ENCODE measurements at regions not wholly inside any gene's neighbourhood (a gene's known extent, or its start where the extent isn't known, plus 50 kb on each side); places are given as distances from the start of the nearest gene placed in this dataset.

DNA sequence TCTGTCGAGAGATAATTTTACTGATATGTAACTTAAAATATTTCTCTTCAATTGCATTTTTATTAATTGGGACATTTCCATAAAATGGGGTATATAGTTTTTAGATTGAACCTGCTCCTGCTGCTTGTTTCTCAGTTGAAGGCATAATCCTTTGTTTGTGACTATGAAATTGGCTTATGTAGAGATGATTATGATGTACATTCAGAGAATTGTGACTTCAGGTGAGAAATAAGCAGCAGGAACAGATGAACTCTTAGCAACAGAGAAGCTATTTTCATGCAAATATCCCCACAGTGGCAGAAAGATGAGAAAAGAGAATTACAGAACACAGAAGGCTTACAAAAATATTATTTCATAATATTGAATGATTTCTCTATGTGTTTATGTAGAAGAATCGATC is 1499.5 kb upstream of the ADGRL3 start:
- no peak for TF ChIP-seq FOXP2 (optimal IDR thresholded peaks at IDR 0.05; ENCODE audit: borderline replicate concordance, extremely low read depth, extremely low read length, insufficient read depth)
- TF ChIP-seq, protein P1, sequence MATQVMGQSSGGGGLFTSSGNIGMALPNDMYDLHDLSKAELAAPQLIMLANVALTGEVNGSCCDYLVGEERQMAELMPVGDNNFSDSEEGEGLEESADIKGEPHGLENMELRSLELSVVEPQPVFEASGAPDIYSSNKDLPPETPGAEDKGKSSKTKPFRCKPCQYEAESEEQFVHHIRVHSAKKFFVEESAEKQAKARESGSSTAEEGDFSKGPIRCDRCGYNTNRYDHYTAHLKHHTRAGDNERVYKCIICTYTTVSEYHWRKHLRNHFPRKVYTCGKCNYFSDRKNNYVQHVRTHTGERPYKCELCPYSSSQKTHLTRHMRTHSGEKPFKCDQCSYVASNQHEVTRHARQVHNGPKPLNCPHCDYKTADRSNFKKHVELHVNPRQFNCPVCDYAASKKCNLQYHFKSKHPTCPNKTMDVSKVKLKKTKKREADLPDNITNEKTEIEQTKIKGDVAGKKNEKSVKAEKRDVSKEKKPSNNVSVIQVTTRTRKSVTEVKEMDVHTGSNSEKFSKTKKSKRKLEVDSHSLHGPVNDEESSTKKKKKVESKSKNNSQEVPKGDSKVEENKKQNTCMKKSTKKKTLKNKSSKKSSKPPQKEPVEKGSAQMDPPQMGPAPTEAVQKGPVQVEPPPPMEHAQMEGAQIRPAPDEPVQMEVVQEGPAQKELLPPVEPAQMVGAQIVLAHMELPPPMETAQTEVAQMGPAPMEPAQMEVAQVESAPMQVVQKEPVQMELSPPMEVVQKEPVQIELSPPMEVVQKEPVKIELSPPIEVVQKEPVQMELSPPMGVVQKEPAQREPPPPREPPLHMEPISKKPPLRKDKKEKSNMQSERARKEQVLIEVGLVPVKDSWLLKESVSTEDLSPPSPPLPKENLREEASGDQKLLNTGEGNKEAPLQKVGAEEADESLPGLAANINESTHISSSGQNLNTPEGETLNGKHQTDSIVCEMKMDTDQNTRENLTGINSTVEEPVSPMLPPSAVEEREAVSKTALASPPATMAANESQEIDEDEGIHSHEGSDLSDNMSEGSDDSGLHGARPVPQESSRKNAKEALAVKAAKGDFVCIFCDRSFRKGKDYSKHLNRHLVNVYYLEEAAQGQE (IDR thresholded peaks at IDR 0.05; ENCODE audit: insufficient read depth in 1 of 2, low read depth in 2 of 2, low read length in 2 of 2), result no peak
- no peak for TF ChIP-seq POLR2AphosphoS5 (IDR thresholded peaks at IDR 0.05; ENCODE audit: low read depth, low read length)
- no peak for TF ChIP-seq TAF1 (IDR thresholded peaks at IDR 0.05; ENCODE audit: borderline replicate concordance, insufficient read depth, low read length)
- no peak for TF ChIP-seq SIN3A (IDR thresholded peaks at IDR 0.05; ENCODE audit: borderline replicate concordance, insufficient read depth, low read length)

- TF ChIP-seq SIN3A (IDR thresholded peaks at IDR 0.05; ENCODE audit: borderline replicate concordance, insufficient read depth, low read length) (no peak), POLR2AphosphoS5 (IDR thresholded peaks at IDR 0.05; ENCODE audit: low read depth, low read length) (no peak), TAF1 (IDR thresholded peaks at IDR 0.05; ENCODE audit: borderline replicate concordance, insufficient read depth, low read length) (no peak), FOXP2 (optimal IDR thresholded peaks at IDR 0.05; ENCODE audit: borderline replicate concordance, extremely low read depth, extremely low read length, insufficient read depth) (no peak)
- TF ChIP-seq, protein P1 (IDR thresholded peaks at IDR 0.05; ENCODE audit: insufficient read depth in 1 of 2, low read depth in 2 of 2, low read length in 2 of 2), result no peak
Measured at GRCh38 chr4:59704616-59705015, 1495.5 kb upstream of the ADGRL3 start.

GRCh38 chr4:59712470-59712869 is 1487.7 kb upstream of the ADGRL3 start:
- TF ChIP-seq, protein P1 (IDR thresholded peaks at IDR 0.05; ENCODE audit: insufficient read depth in 1 of 2, low read depth in 2 of 2, low read length in 2 of 2), result no peak
- no peak for TF ChIP-seq FOXP2 (optimal IDR thresholded peaks at IDR 0.05; ENCODE audit: borderline replicate concordance, extremely low read depth, extremely low read length, insufficient read depth)
- TF ChIP-seq TAF1 (IDR thresholded peaks at IDR 0.05; ENCODE audit: borderline replicate concordance, insufficient read depth, low read length), result no peak
- no peak for TF ChIP-seq SIN3A (IDR thresholded peaks at IDR 0.05; ENCODE audit: borderline replicate concordance, insufficient read depth, low read length)
- no peak for TF ChIP-seq POLR2AphosphoS5 (IDR thresholded peaks at IDR 0.05; ENCODE audit: low read depth, low read length)

DNA sequence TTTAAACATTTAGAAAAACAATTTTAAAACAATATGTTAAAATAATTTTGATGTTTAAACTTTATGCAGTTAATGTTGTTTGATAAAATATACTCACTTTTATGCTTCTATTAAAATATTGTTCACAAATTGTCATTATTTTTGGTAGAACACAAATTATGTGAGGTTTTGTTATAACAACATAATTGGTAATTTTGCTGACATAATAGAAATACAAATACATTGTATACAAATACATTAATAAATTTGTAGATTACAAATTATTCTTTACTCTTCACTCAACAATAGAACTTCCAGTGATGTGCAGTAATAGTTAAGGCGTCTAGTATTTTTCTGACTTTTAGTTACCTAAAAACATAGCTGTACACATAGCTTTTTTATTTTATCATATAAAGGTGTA is 1472.4 kb upstream of the ADGRL3 start:
- TF ChIP-seq POLR2AphosphoS5 (IDR thresholded peaks at IDR 0.05; ENCODE audit: low read depth, low read length) (no peak), SIN3A (IDR thresholded peaks at IDR 0.05; ENCODE audit: borderline replicate concordance, insufficient read depth, low read length) (no peak), TAF1 (IDR thresholded peaks at IDR 0.05; ENCODE audit: borderline replicate concordance, insufficient read depth, low read length) (no peak), FOXP2 (optimal IDR thresholded peaks at IDR 0.05; ENCODE audit: borderline replicate concordance, extremely low read depth, extremely low read length, insufficient read depth) (no peak)
- TF ChIP-seq, protein P1 (IDR thresholded peaks at IDR 0.05; ENCODE audit: insufficient read depth in 1 of 2, low read depth in 2 of 2, low read length in 2 of 2), result no peak

GRCh38 chr4:59728496-59728895 is 1471.6 kb upstream of the ADGRL3 start:
- TF ChIP-seq TAF1 (IDR thresholded peaks at IDR 0.05; ENCODE audit: borderline replicate concordance, insufficient read depth, low read length) (no peak), SIN3A (IDR thresholded peaks at IDR 0.05; ENCODE audit: borderline replicate concordance, insufficient read depth, low read length) (no peak), POLR2AphosphoS5 (IDR thresholded peaks at IDR 0.05; ENCODE audit: low read depth, low read length) (no peak), FOXP2 (optimal IDR thresholded peaks at IDR 0.05; ENCODE audit: borderline replicate concordance, extremely low read depth, extremely low read length, insufficient read depth) (no peak)
- TF ChIP-seq, protein P1 (IDR thresholded peaks at IDR 0.05; ENCODE audit: insufficient read depth in 1 of 2, low read depth in 2 of 2, low read length in 2 of 2), result no peak

All from PFSK-1 (cell line).